ENCODE measurements at regions not wholly inside any gene's neighbourhood (a gene's known extent, or its start where the extent isn't known, plus 50 kb on each side); places are given as distances from the start of the nearest gene placed in this dataset.

GRCh38 chr18:67613731-67614130 lies 97.2 kb upstream of the DSEL start:
- no peak for DNase-seq
- intact Hi-C loops (cut with DNase I, micrococcal nuclease) = no loop called here
- no peak for ATAC-seq

- intact Hi-C loops (cut with DNase I, micrococcal nuclease) = no loop called here
- DNase-seq (no peak), ATAC-seq (no peak)
Observed at GRCh38 chr18:67612281-67612680, 95.8 kb upstream of the DSEL start.

GRCh38 chr18:67608615-67609273 lies 92.2 kb upstream of the DSEL start:
- intact Hi-C loops (cut with DNase I, micrococcal nuclease) = no loop called here
- DNase-seq (no peak), ATAC-seq (no peak)

- DNase-seq = no peak
- intact Hi-C loops (cut with DNase I, micrococcal nuclease) = no loop called here
- no peak for ATAC-seq
Observed at GRCh38 chr18:67608191-67608590, 91.7 kb upstream of the DSEL start.

GRCh38 chr18:67600181-67601180 lies 84.0 kb upstream of the DSEL start:
- intact Hi-C loops (cut with DNase I, micrococcal nuclease) = no loop called here
- ATAC-seq (no peak), DNase-seq (no peak)

- DNase-seq (no peak), ATAC-seq (no peak)
- intact Hi-C loops (cut with DNase I, micrococcal nuclease) = no loop called here
Observed at GRCh38 chr18:67599277-67599676, 82.8 kb upstream of the DSEL start.

- intact Hi-C loops (cut with DNase I, micrococcal nuclease) = no loop called here
- ATAC-seq = no peak
- DNase-seq = no peak
Observed at GRCh38 chr18:67597759-67598158, 81.2 kb upstream of the DSEL start.

GRCh38 chr18:67596003-67596402 lies 79.5 kb upstream of the DSEL start:
- DNase-seq (no peak), ATAC-seq (no peak)
- intact Hi-C loops (cut with DNase I, micrococcal nuclease) = no loop called here

GRCh38 chr18:67590571-67591141 lies 74.1 kb upstream of the DSEL start:
- intact Hi-C loops (cut with DNase I, micrococcal nuclease) = no loop called here
- ATAC-seq = no peak
- DNase-seq = no peak

GRCh38 chr18:67589325-67589724 lies 72.8 kb upstream of the DSEL start:
- intact Hi-C loops (cut with DNase I, micrococcal nuclease) = no loop called here
- ATAC-seq (no peak), DNase-seq (no peak)

- ATAC-seq (no peak), DNase-seq (no peak)
- intact Hi-C loops (cut with DNase I, micrococcal nuclease) = no loop called here
Observed at GRCh38 chr18:67586101-67586500, 69.6 kb upstream of the DSEL start.

- intact Hi-C loops (cut with DNase I, micrococcal nuclease) = no loop called here
- no peak for DNase-seq
- no peak for ATAC-seq
Observed at GRCh38 chr18:67583621-67584020, 67.1 kb upstream of the DSEL start.

- ATAC-seq = no peak
- intact Hi-C loops (cut with DNase I, micrococcal nuclease) = no loop called here
- no peak for DNase-seq
Observed at GRCh38 chr18:67582488-67582887, 66.0 kb upstream of the DSEL start.

- intact Hi-C loops (cut with DNase I, micrococcal nuclease) = no loop called here
- no peak for DNase-seq
- ATAC-seq = no peak
Observed at GRCh38 chr18:67581178-67581577, 64.7 kb upstream of the DSEL start.

GRCh38 chr18:67577386-67577785 lies 60.9 kb upstream of the DSEL start:
- no peak for DNase-seq
- intact Hi-C loops (cut with DNase I, micrococcal nuclease) = no loop called here
- no peak for ATAC-seq

- DNase-seq (no peak), ATAC-seq (no peak)
- intact Hi-C loops (cut with DNase I, micrococcal nuclease) = no loop called here
Observed at GRCh38 chr18:67574749-67575148, 58.2 kb upstream of the DSEL start.

GRCh38 chr18:67568166-67568565 lies 51.6 kb upstream of the DSEL start:
- intact Hi-C loops (cut with DNase I, micrococcal nuclease) = no loop called here
- DNase-seq = no peak
- no peak for ATAC-seq
